Skin epidermis (tissue), 12 donors: ENCODE measurements at regions not wholly inside any gene's neighbourhood (a gene's known extent, or its start where the extent isn't known, plus 50 kb on each side); places are given as distances from the start of the nearest gene placed in this dataset.

Experiments used
- H3K27ac ChIP-seq, 21 experiments: fragments of 200-600 bp; sonication (generic) in 11 of 21; one replicate each; pipeline ENCODE4 v1.5.0; 2020; ENCODE audit warnings: mild to moderate bottlenecking in 3 of 21, inconsistent platforms in 2 of 21, moderate library complexity in 2 of 21
- H3K4me3 ChIP-seq, 7 experiments: fragments of 200-600 bp; sonication (generic) in 2 of 7; one replicate each; pipeline ENCODE4 v1.5.0; 2020; ENCODE audit warnings: inconsistent platforms in 2 of 7, mild to moderate bottlenecking in 2 of 7, moderate library complexity in 1 of 7

GRCh38 chr12:78732481-78732880 is 132.1 kb upstream of the SYT1 start:
- Histone ChIP-seq H3K27ac (no peak overlapping the region), H3K4me3 (no peak overlapping the region)

- Histone ChIP-seq H3K27ac (no peak overlapping the region), H3K4me3 (no peak overlapping the region)
Observed at GRCh38 chr12:78739653-78740052, 124.9 kb upstream of the SYT1 start.

GRCh38 chr12:78746001-78746400 is 118.6 kb upstream of the SYT1 start:
- H3K27ac ChIP-seq: no peak overlapping the region
- no peak overlapping the region for H3K4me3 ChIP-seq

GRCh38 chr12:78753058-78753457 is 111.5 kb upstream of the SYT1 start:
- H3K27ac ChIP-seq: no peak overlapping the region
- no peak overlapping the region for H3K4me3 ChIP-seq

- no peak overlapping the region for H3K27ac ChIP-seq
- H3K4me3 ChIP-seq: no peak overlapping the region
Observed at GRCh38 chr12:78756936-78757335, 107.6 kb upstream of the SYT1 start.

GRCh38 chr12:78759367-78759766 is 105.2 kb upstream of the SYT1 start:
- no peak overlapping the region for H3K27ac ChIP-seq
- H3K4me3 ChIP-seq: no peak overlapping the region

GRCh38 chr12:78760906-78761305 is 103.7 kb upstream of the SYT1 start:
- no peak overlapping the region for H3K27ac ChIP-seq
- H3K4me3 ChIP-seq: no peak overlapping the region

GRCh38 chr12:78764913-78765312 is 99.7 kb upstream of the SYT1 start:
- Histone ChIP-seq H3K4me3 (no peak overlapping the region), H3K27ac (no peak overlapping the region)

- Histone ChIP-seq H3K27ac (no peak overlapping the region), H3K4me3 (no peak overlapping the region)
Observed at GRCh38 chr12:78767264-78767981, 97.2 kb upstream of the SYT1 start.

GRCh38 chr12:78778339-78778738 is 86.2 kb upstream of the SYT1 start:
- H3K27ac ChIP-seq: no peak overlapping the region

GRCh38 chr12:78787576-78787975 is 77.0 kb upstream of the SYT1 start:
- Histone ChIP-seq H3K27ac (no peak overlapping the region), H3K4me3 (no peak overlapping the region)

More at GRCh38 chr12:78778339-78778738, 86.2 kb upstream of the SYT1 start:
- H3K4me3 ChIP-seq: no peak overlapping the region

GRCh38 chr12:78790148-78790547 is 74.4 kb upstream of the SYT1 start:
- Histone ChIP-seq H3K27ac (no peak overlapping the region), H3K4me3 (no peak overlapping the region)

- Histone ChIP-seq H3K4me3 (no peak overlapping the region), H3K27ac (no peak overlapping the region)
Observed at GRCh38 chr12:78792052-78792698, 72.4 kb upstream of the SYT1 start.

GRCh38 chr12:78793491-78793890 is 71.1 kb upstream of the SYT1 start:
- H3K4me3 ChIP-seq: no peak overlapping the region
- no peak overlapping the region for H3K27ac ChIP-seq

GRCh38 chr12:78793982-78794381 is 70.6 kb upstream of the SYT1 start:
- Histone ChIP-seq H3K27ac (no peak overlapping the region), H3K4me3 (no peak overlapping the region)

- Histone ChIP-seq H3K4me3 (no peak overlapping the region), H3K27ac (no peak overlapping the region)
Observed at GRCh38 chr12:78795934-78796445, 68.6 kb upstream of the SYT1 start.

GRCh38 chr12:78797196-78797931 is 67.2 kb upstream of the SYT1 start:
- H3K27ac ChIP-seq: no peak overlapping the region
- H3K4me3 ChIP-seq: no peak overlapping the region

- Histone ChIP-seq H3K27ac (no peak overlapping the region), H3K4me3 (no peak overlapping the region)
Observed at GRCh38 chr12:78799649-78800048, 64.9 kb upstream of the SYT1 start.

- no peak overlapping the region for H3K27ac ChIP-seq
- H3K4me3 ChIP-seq: no peak overlapping the region
Observed at GRCh38 chr12:78802593-78802992, 62.0 kb upstream of the SYT1 start.

- Histone ChIP-seq H3K4me3 (no peak overlapping the region), H3K27ac (no peak overlapping the region)
Observed at GRCh38 chr12:78804262-78804661, 60.3 kb upstream of the SYT1 start.
